ENCODE measurements at regions not wholly inside any gene's neighbourhood (a gene's known extent, or its start where the extent isn't known, plus 50 kb on each side); places are given as distances from the start of the nearest gene placed in this dataset.

GRCh38 chr20:39524371-39524911 is 562.3 kb downstream of the DHX35 start:
- DNase-seq (ENCODE audit: extremely low spot score in 2 of 2), result no peak
- Histone ChIP-seq H3K27ac (peak overlapping the region; percentile 39), H3K4me1 (peaks cover 13% of the 10 kb centered on the region), H3K9me3 (no peaks in the 10 kb centered on the region), H3K36me3 (no peaks in the 10 kb centered on the region), H3K27me3 (no peaks in the 10 kb centered on the region), H3K4me3 (no peak overlapping the region)
- TF ChIP-seq POLR2AphosphoS5 (IDR thresholded peaks at IDR 0.05; ENCODE audit: insufficient read depth in 1 of 2, low read depth in 1 of 2) (peak in 1 of 2 donors; percentile 57), CTCF (IDR thresholded peaks at IDR 0.05) (no peak), POLR2A (IDR thresholded peaks at IDR 0.05) (no peak)
- intact Hi-C loops (cut with DNase I), result no loop called here

GRCh38 chr20:39523405-39523804 is 561.3 kb downstream of the DHX35 start:
- Histone ChIP-seq H3K36me3 (no peaks in the 10 kb centered on the region), H3K4me3 (no peak overlapping the region), H3K27me3 (no peaks in the 10 kb centered on the region), H3K9me3 (no peaks in the 10 kb centered on the region), H3K4me1 (peaks cover 13% of the 10 kb centered on the region), H3K27ac (peak overlapping the region; percentile 39)
- intact Hi-C loops (cut with DNase I), result no loop called here
- TF ChIP-seq CTCF (IDR thresholded peaks at IDR 0.05) (no peak), POLR2AphosphoS5 (IDR thresholded peaks at IDR 0.05; ENCODE audit: insufficient read depth in 1 of 2, low read depth in 1 of 2) (no peak), POLR2A (IDR thresholded peaks at IDR 0.05) (no peak)
- no peak for DNase-seq (ENCODE audit: extremely low spot score in 2 of 2)

- H3K4me1 ChIP-seq, result peaks cover 3% of the 10 kb centered on the region
These were observed 556.5 kb downstream of the DHX35 start for GRCh38 chr20:39518654-39519053.

GRCh38 chr20:39516964-39517363 is 554.8 kb downstream of the DHX35 start:
- H3K9me3 ChIP-seq, result no peaks in the 10 kb centered on the region
- H3K4me1 ChIP-seq, result no peaks in the 10 kb centered on the region
- H3K36me3 ChIP-seq, result no peaks in the 10 kb centered on the region
- H3K27me3 ChIP-seq, result no peaks in the 10 kb centered on the region
- H3K4me3 ChIP-seq, result no peak overlapping the region
- intact Hi-C loops (cut with DNase I), result no loop called here
- no peak overlapping the region for H3K27ac ChIP-seq
- no peak for TF ChIP-seq POLR2AphosphoS5 (IDR thresholded peaks at IDR 0.05; ENCODE audit: insufficient read depth in 1 of 2, low read depth in 1 of 2)
- TF ChIP-seq CTCF (IDR thresholded peaks at IDR 0.05), result no peak
- no peak for TF ChIP-seq POLR2A (IDR thresholded peaks at IDR 0.05)
- DNase-seq (ENCODE audit: extremely low spot score in 2 of 2), result no peak

More at GRCh38 chr20:39518654-39519053, 556.5 kb downstream of the DHX35 start:
- Histone ChIP-seq H3K27ac (no peak overlapping the region), H3K4me3 (no peak overlapping the region), H3K36me3 (no peaks in the 10 kb centered on the region), H3K27me3 (no peaks in the 10 kb centered on the region), H3K9me3 (no peaks in the 10 kb centered on the region)
- no peak for DNase-seq (ENCODE audit: extremely low spot score in 2 of 2)
- intact Hi-C loops (cut with DNase I), result no loop called here
- TF ChIP-seq POLR2A (IDR thresholded peaks at IDR 0.05) (no peak), POLR2AphosphoS5 (IDR thresholded peaks at IDR 0.05; ENCODE audit: insufficient read depth in 1 of 2, low read depth in 1 of 2) (no peak)

- no peak for TF ChIP-seq POLR2A (IDR thresholded peaks at IDR 0.05)
- TF ChIP-seq CTCF (IDR thresholded peaks at IDR 0.05), result no peak
- TF ChIP-seq POLR2AphosphoS5 (IDR thresholded peaks at IDR 0.05; ENCODE audit: insufficient read depth in 1 of 2, low read depth in 1 of 2), result no peak
- no peaks in the 10 kb centered on the region for H3K9me3 ChIP-seq
- H3K4me3 ChIP-seq, result no peak overlapping the region
- intact Hi-C loops (cut with DNase I), result no loop called here
- no peak for DNase-seq (ENCODE audit: extremely low spot score in 2 of 2)
- no peaks in the 10 kb centered on the region for H3K27me3 ChIP-seq
- no peaks in the 10 kb centered on the region for H3K36me3 ChIP-seq
- no peak overlapping the region for H3K27ac ChIP-seq
- no peaks in the 10 kb centered on the region for H3K4me1 ChIP-seq
These were observed 542.6 kb downstream of the DHX35 start for GRCh38 chr20:39504710-39505094.
